HG02678 (cell line): ENCODE measurements at regions not wholly inside any gene's neighbourhood (a gene's known extent, or its start where the extent isn't known, plus 50 kb on each side); places are given as distances from the start of the nearest gene placed in this dataset.

Experiments used
- ATAC-seq: cut with Tn5 transposase; IDR thresholded peaks from one replicate; pipeline ENCODE4 v1.9.1; 2021; ENCODE audit warnings: mild to moderate bottlenecking, moderate library complexity; ENCODE audit not compliant: unreplicated experiment

GRCh38 chr17:72487731-72488494 lies 367.1 kb downstream of the SOX9 start:
- no peak for ATAC-seq

- ATAC-seq: no peak
Observed at GRCh38 chr17:72488555-72489271, 367.9 kb downstream of the SOX9 start.

GRCh38 chr17:72489272-72489641 lies 368.4 kb downstream of the SOX9 start:
- ATAC-seq: no peak

GRCh38 chr17:72491102-72491501 lies 370.3 kb downstream of the SOX9 start:
- ATAC-seq: no peak

- no peak for ATAC-seq
Observed at GRCh38 chr17:72492494-72492893, 371.7 kb downstream of the SOX9 start.

GRCh38 chr17:72492941-72493340 lies 372.1 kb downstream of the SOX9 start:
- ATAC-seq: no peak

- no peak for ATAC-seq
Observed at GRCh38 chr17:72494566-72494965, 373.7 kb downstream of the SOX9 start.

GRCh38 chr17:72496461-72496860 lies 375.6 kb downstream of the SOX9 start:
- no peak for ATAC-seq

GRCh38 chr17:72497915-72498314 lies 377.1 kb downstream of the SOX9 start:
- ATAC-seq: no peak

GRCh38 chr17:72498364-72499210 lies 377.8 kb downstream of the SOX9 start:
- no peak for ATAC-seq

GRCh38 chr17:72501404-72502370 lies 380.9 kb downstream of the SOX9 start:
- ATAC-seq: no peak

GRCh38 chr17:72502371-72503341 lies 381.8 kb downstream of the SOX9 start:
- ATAC-seq: no peak

- no peak for ATAC-seq
Observed at GRCh38 chr17:72503556-72503955, 382.7 kb downstream of the SOX9 start.

- no peak for ATAC-seq
Observed at GRCh38 chr17:72504783-72505182, 384.0 kb downstream of the SOX9 start.

- ATAC-seq: no peak
Observed at GRCh38 chr17:72506773-72507172, 386.0 kb downstream of the SOX9 start.

- no peak for ATAC-seq
Observed at GRCh38 chr17:72507370-72507769, 386.6 kb downstream of the SOX9 start.

- peak; percentile 66 for ATAC-seq
Observed at GRCh38 chr17:72510351-72511016, 389.7 kb downstream of the SOX9 start.

GRCh38 chr17:72511242-72511641 lies 390.4 kb downstream of the SOX9 start:
- no peak for ATAC-seq

GRCh38 chr17:72511874-72512273 lies 391.1 kb downstream of the SOX9 start:
- no peak for ATAC-seq
